Skeletal muscle cell (primary cell): ENCODE measurements at regions not wholly inside any gene's neighbourhood (a gene's known extent, or its start where the extent isn't known, plus 50 kb on each side); places are given as distances from the start of the nearest gene placed in this dataset.
"Not testable (repeated sequence)": the region's sequence is repeated elsewhere in the genome, so short reads cannot be mapped to it uniquely, and the experiment has no call there.

Source experiments
- DNase-seq: peaks from one replicate; pipeline ENCODE4 v3.0.0-alpha.2; 2010; ENCODE audit warnings: low read depth
- H3K4me3 ChIP-seq: 2 replicates; pipeline ENCODE4 v1.5.1; 2011; ENCODE audit warnings: low read depth, mild to moderate bottlenecking, control low read depth, low read length, moderate library complexity

- no peak overlapping the region for H3K4me3 ChIP-seq
- no peak for DNase-seq
These were observed 249.3 kb upstream of the SOX14 start for GRCh38 chr3:137514853-137515252.

- H3K4me3 ChIP-seq = no peak overlapping the region
- no peak for DNase-seq
These were observed 244.5 kb upstream of the SOX14 start for GRCh38 chr3:137519602-137520001.

GRCh38 chr3:137524751-137525150 lies 239.4 kb upstream of the SOX14 start:
- no peak for DNase-seq
- no peak overlapping the region for H3K4me3 ChIP-seq

GRCh38 chr3:137525471-137525870 lies 238.6 kb upstream of the SOX14 start:
- DNase-seq = no peak
- H3K4me3 ChIP-seq = no peak overlapping the region

- DNase-seq = no peak
- no peak overlapping the region for H3K4me3 ChIP-seq
These were observed 222.1 kb upstream of the SOX14 start for GRCh38 chr3:137542049-137542448.

GRCh38 chr3:137554242-137554641 lies 209.9 kb upstream of the SOX14 start:
- no peak for DNase-seq

GRCh38 chr3:137568880-137569279 lies 195.2 kb upstream of the SOX14 start:
- no peak overlapping the region for H3K4me3 ChIP-seq
- no peak for DNase-seq

More at GRCh38 chr3:137554242-137554641, 209.9 kb upstream of the SOX14 start:
- no peak overlapping the region for H3K4me3 ChIP-seq

- DNase-seq = no peak
- no peak overlapping the region for H3K4me3 ChIP-seq
These were observed 191.2 kb upstream of the SOX14 start for GRCh38 chr3:137572931-137573330.

GRCh38 chr3:137582484-137582883 lies 181.6 kb upstream of the SOX14 start:
- no peak for DNase-seq
- H3K4me3 ChIP-seq = no peak overlapping the region

GRCh38 chr3:137583256-137583655 lies 180.9 kb upstream of the SOX14 start:
- no peak for DNase-seq
- no peak overlapping the region for H3K4me3 ChIP-seq

- DNase-seq = no peak
- no peak overlapping the region for H3K4me3 ChIP-seq
These were observed 175.2 kb upstream of the SOX14 start for GRCh38 chr3:137588871-137589270.

GRCh38 chr3:137595415-137595814 lies 168.7 kb upstream of the SOX14 start:
- not testable (repeated sequence) for DNase-seq, H3K4me3 ChIP-seq

GRCh38 chr3:137610723-137611122 lies 153.4 kb upstream of the SOX14 start:
- DNase-seq = no peak
- H3K4me3 ChIP-seq = no peak overlapping the region

GRCh38 chr3:137612291-137612690 lies 151.8 kb upstream of the SOX14 start:
- no peak for DNase-seq
- no peak overlapping the region for H3K4me3 ChIP-seq

- H3K4me3 ChIP-seq = no peak overlapping the region
- DNase-seq = no peak
These were observed 148.3 kb upstream of the SOX14 start for GRCh38 chr3:137615659-137616418.

GRCh38 chr3:137641879-137642704 lies 122.0 kb upstream of the SOX14 start:
- H3K4me3 ChIP-seq = no peak overlapping the region

GRCh38 chr3:137642831-137643230 lies 121.3 kb upstream of the SOX14 start:
- no peak overlapping the region for H3K4me3 ChIP-seq
- DNase-seq = no peak

More at GRCh38 chr3:137641879-137642704, 122.0 kb upstream of the SOX14 start:
- no peak for DNase-seq

- no peak overlapping the region for H3K4me3 ChIP-seq
- no peak for DNase-seq
These were observed 116.9 kb upstream of the SOX14 start for GRCh38 chr3:137647179-137647578.

GRCh38 chr3:137669519-137670060 lies 94.5 kb upstream of the SOX14 start:
- H3K4me3 ChIP-seq = no peak overlapping the region
- DNase-seq = no peak

GRCh38 chr3:137687181-137687879 lies 76.8 kb upstream of the SOX14 start:
- no peak for DNase-seq
- no peak overlapping the region for H3K4me3 ChIP-seq
